Testis (tissue), 2 donors: ENCODE measurements at regions not wholly inside any gene's neighbourhood (a gene's known extent, or its start where the extent isn't known, plus 50 kb on each side); places are given as distances from the start of the nearest gene placed in this dataset.

Experiments
- DNase-seq: peaks from one replicate; pipeline ENCODE4 v3.0.0-alpha.2; 2019
- H3K27ac ChIP-seq, 2 donors: fragments of 200-600 bp; sonication (generic); one replicate each; pipeline ENCODE4 v1.5.1; 2019
- H3K27me3 ChIP-seq: fragments of 200-600 bp; sonication (generic); one replicate; pipeline ENCODE4 v1.5.1; 2019
- H3K36me3 ChIP-seq: fragments of 200-600 bp; sonication (generic); one replicate; pipeline ENCODE4 v1.5.1; 2017; ENCODE audit warnings: low read depth; ENCODE audit errors: missing control alignments
- H3K4me1 ChIP-seq: fragments of 200-600 bp; sonication (generic); one replicate; pipeline ENCODE4 v1.5.1; 2019
- H3K4me3 ChIP-seq, 2 donors: fragments of 200-600 bp; sonication (generic); one replicate each; pipeline ENCODE4 v1.5.1; 2017 to 2019
- H3K9me3 ChIP-seq: fragments of 200-600 bp; sonication (generic); one replicate; pipeline ENCODE4 v1.5.1; 2017
- CTCF ChIP-seq, 3 experiments: fragments of 450-650 bp in 2 of 3; fragments of 200-600 bp in 1 of 3; sonication (generic) in 1 of 3; IDR thresholded peaks; one replicate each; pipeline ENCODE4 v1.5.1; 2016 to 2019; ENCODE audit warnings: antibody characterized with exemption in 3 of 3, mild to moderate bottlenecking in 2 of 3, moderate library complexity in 1 of 3
- POLR2A ChIP-seq: fragments of 450-650 bp; IDR thresholded peaks from one replicate; pipeline ENCODE4 v1.6.1; 2017; ENCODE audit warnings: antibody characterized with exemption, mild to moderate bottlenecking, moderate library complexity
- WGBS, 2 donors: methylation state at CpG; one replicate each; pipeline ENCODE4 v1.1.5; 2018; 5-methylcytosine and 5-hydroxymethylcytosine counted together
- intact Hi-C: fragments of 100-400 bp; cut with DNase I; formaldehyde crosslinking; loops from one replicate; pipeline ENCODE4 v1.15.1; 2023; ENCODE audit warnings: low total_unique reads

GRCh38 chr9:23342291-23342690 lies 483.7 kb downstream of the ELAVL2 start:
- no peak overlapping the region for H3K27ac ChIP-seq
- H3K4me3 ChIP-seq, result no peak overlapping the region
- H3K4me1 ChIP-seq, result no peaks in the 10 kb centered on the region
- no peaks in the 10 kb centered on the region for H3K27me3 ChIP-seq
- TF ChIP-seq POLR2A (no peak), CTCF (IDR thresholded peaks at IDR 0.05) (no peak)
- whole genome bisulfite sequencing, 2 donors, result 31 to 41% methylated on average over 1 of the region's 1 CpG
- intact Hi-C loops, result no loop called here
- no peaks in the 10 kb centered on the region for H3K36me3 ChIP-seq
- DNase-seq, result no peak
- H3K9me3 ChIP-seq, result no peaks in the 10 kb centered on the region

- Histone ChIP-seq H3K36me3 (no peaks in the 10 kb centered on the region), H3K9me3 (no peaks in the 10 kb centered on the region), H3K27me3 (no peaks in the 10 kb centered on the region), H3K4me1 (no peaks in the 10 kb centered on the region), H3K27ac (no peak overlapping the region), H3K4me3 (no peak overlapping the region)
- WGBS, 2 donors, result 76 to 94% methylated on average over 1 of the region's 1 CpG
- intact Hi-C loops, result no loop called here
- TF ChIP-seq POLR2A (no peak), CTCF (IDR thresholded peaks at IDR 0.05) (no peak)
- no peak for DNase-seq
Measured at GRCh38 chr9:23343226-23343625, 482.8 kb downstream of the ELAVL2 start.

GRCh38 chr9:23361096-23361495 lies 464.9 kb downstream of the ELAVL2 start:
- no peak overlapping the region for H3K27ac ChIP-seq
- TF ChIP-seq POLR2A, result no peak
- no peak for TF ChIP-seq CTCF (IDR thresholded peaks at IDR 0.05)
- WGBS, 2 donors, result 80 to 81% methylated on average over 1 of the region's 1 CpG
- DNase-seq, result no peak
- intact Hi-C loops, result no loop called here
- H3K9me3 ChIP-seq, result no peaks in the 10 kb centered on the region
- no peaks in the 10 kb centered on the region for H3K4me1 ChIP-seq
- no peaks in the 10 kb centered on the region for H3K36me3 ChIP-seq
- H3K4me3 ChIP-seq, result no peak overlapping the region
- H3K27me3 ChIP-seq, result no peaks in the 10 kb centered on the region

- intact Hi-C loops, result no loop called here
- H3K27ac ChIP-seq, result no peak overlapping the region
- H3K27me3 ChIP-seq, result no peaks in the 10 kb centered on the region
- TF ChIP-seq CTCF (IDR thresholded peaks at IDR 0.05), result no peak
- WGBS, 2 donors, result 67 to 86% methylated on average over 1 of the region's 1 CpG
- H3K36me3 ChIP-seq, result no peaks in the 10 kb centered on the region
- no peak for DNase-seq
- H3K4me1 ChIP-seq, result no peaks in the 10 kb centered on the region
- no peak overlapping the region for H3K4me3 ChIP-seq
- H3K9me3 ChIP-seq, result no peaks in the 10 kb centered on the region
Measured at GRCh38 chr9:23372703-23373102, 453.3 kb downstream of the ELAVL2 start.

GRCh38 chr9:23375511-23375910 lies 450.5 kb downstream of the ELAVL2 start:
- H3K4me3 ChIP-seq, result no peak overlapping the region
- H3K27ac ChIP-seq, result no peak overlapping the region
- H3K27me3 ChIP-seq, result no peaks in the 10 kb centered on the region
- TF ChIP-seq CTCF (IDR thresholded peaks at IDR 0.05), result no peak
- TF ChIP-seq POLR2A, result no peak
- H3K36me3 ChIP-seq, result no peaks in the 10 kb centered on the region
- H3K9me3 ChIP-seq, result no peaks in the 10 kb centered on the region
- no peak for DNase-seq
- intact Hi-C loops, result no loop called here
- H3K4me1 ChIP-seq, result no peaks in the 10 kb centered on the region
- 61 to 68% methylated on average over 2 of the region's 2 CpGs for WGBS, 2 donors
